SK-N-SH (cell line): ENCODE measurements at regions not wholly inside any gene's neighbourhood (a gene's known extent, or its start where the extent isn't known, plus 50 kb on each side); places are given as distances from the start of the nearest gene placed in this dataset.

Experiments
- FOXM1 ChIP-seq: IDR thresholded peaks from 2 replicates; pipeline ENCODE4 v1.4.0; 2012; ENCODE audit warnings: low read depth, mild to moderate bottlenecking
- NFIC ChIP-seq: IDR thresholded peaks from 2 replicates; pipeline ENCODE4 v1.4.0; 2012; ENCODE audit warnings: borderline replicate concordance
- TAF1 ChIP-seq: IDR thresholded peaks from 2 replicates; pipeline ENCODE4 v1.6.1; 2012; ENCODE audit warnings: low read depth, mild to moderate bottlenecking, low read length, moderate library complexity, borderline replicate concordance
- TF ChIP-seq, protein P1 (sequence below): fragments of 200-600 bp; sonication (generic); IDR thresholded peaks from 2 replicates; pipeline ENCODE4 v1.6.1; 2017; ENCODE audit warnings: antibody characterized with exemption, mild to moderate bottlenecking, moderate library complexity
- TF ChIP-seq, protein P2 (sequence below): IDR thresholded peaks from 2 replicates; pipeline ENCODE4 v1.6.1; 2012; ENCODE audit warnings: mild to moderate bottlenecking, low read depth, low read length, moderate library complexity
- TF ChIP-seq, protein P3 (sequence below): IDR thresholded peaks from 2 replicates; pipeline ENCODE4 v1.4.0; 2012; ENCODE audit warnings: low read depth

- TF ChIP-seq NFIC = no peak
- TF ChIP-seq, protein P1, sequence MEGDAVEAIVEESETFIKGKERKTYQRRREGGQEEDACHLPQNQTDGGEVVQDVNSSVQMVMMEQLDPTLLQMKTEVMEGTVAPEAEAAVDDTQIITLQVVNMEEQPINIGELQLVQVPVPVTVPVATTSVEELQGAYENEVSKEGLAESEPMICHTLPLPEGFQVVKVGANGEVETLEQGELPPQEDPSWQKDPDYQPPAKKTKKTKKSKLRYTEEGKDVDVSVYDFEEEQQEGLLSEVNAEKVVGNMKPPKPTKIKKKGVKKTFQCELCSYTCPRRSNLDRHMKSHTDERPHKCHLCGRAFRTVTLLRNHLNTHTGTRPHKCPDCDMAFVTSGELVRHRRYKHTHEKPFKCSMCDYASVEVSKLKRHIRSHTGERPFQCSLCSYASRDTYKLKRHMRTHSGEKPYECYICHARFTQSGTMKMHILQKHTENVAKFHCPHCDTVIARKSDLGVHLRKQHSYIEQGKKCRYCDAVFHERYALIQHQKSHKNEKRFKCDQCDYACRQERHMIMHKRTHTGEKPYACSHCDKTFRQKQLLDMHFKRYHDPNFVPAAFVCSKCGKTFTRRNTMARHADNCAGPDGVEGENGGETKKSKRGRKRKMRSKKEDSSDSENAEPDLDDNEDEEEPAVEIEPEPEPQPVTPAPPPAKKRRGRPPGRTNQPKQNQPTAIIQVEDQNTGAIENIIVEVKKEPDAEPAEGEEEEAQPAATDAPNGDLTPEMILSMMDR = no peak
- TF ChIP-seq, protein P2, sequence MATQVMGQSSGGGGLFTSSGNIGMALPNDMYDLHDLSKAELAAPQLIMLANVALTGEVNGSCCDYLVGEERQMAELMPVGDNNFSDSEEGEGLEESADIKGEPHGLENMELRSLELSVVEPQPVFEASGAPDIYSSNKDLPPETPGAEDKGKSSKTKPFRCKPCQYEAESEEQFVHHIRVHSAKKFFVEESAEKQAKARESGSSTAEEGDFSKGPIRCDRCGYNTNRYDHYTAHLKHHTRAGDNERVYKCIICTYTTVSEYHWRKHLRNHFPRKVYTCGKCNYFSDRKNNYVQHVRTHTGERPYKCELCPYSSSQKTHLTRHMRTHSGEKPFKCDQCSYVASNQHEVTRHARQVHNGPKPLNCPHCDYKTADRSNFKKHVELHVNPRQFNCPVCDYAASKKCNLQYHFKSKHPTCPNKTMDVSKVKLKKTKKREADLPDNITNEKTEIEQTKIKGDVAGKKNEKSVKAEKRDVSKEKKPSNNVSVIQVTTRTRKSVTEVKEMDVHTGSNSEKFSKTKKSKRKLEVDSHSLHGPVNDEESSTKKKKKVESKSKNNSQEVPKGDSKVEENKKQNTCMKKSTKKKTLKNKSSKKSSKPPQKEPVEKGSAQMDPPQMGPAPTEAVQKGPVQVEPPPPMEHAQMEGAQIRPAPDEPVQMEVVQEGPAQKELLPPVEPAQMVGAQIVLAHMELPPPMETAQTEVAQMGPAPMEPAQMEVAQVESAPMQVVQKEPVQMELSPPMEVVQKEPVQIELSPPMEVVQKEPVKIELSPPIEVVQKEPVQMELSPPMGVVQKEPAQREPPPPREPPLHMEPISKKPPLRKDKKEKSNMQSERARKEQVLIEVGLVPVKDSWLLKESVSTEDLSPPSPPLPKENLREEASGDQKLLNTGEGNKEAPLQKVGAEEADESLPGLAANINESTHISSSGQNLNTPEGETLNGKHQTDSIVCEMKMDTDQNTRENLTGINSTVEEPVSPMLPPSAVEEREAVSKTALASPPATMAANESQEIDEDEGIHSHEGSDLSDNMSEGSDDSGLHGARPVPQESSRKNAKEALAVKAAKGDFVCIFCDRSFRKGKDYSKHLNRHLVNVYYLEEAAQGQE = no peak
- TF ChIP-seq, protein P3, sequence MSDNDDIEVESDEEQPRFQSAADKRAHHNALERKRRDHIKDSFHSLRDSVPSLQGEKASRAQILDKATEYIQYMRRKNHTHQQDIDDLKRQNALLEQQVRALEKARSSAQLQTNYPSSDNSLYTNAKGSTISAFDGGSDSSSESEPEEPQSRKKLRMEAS = no peak
- no peak for TF ChIP-seq FOXM1
- TF ChIP-seq TAF1 = no peak
Observed at GRCh38 chr1:34645919-34646318, 108.9 kb upstream of the GJB5 start.
